WTC11 (cell line): ENCODE measurements at regions not wholly inside any gene's neighbourhood (a gene's known extent, or its start where the extent isn't known, plus 50 kb on each side); places are given as distances from the start of the nearest gene placed in this dataset.

Experiments used
- CBFB ChIP-seq: sonication (generic); formaldehyde crosslinking; IDR thresholded peaks from 2 replicates; pipeline ENCODE4 v1.8.1; 2022; ENCODE audit warnings: mild to moderate bottlenecking, low read depth, missing genetic modification reagents
- TF ChIP-seq, protein P1 (sequence below): fragments of 200-600 bp; IDR thresholded peaks from 2 replicates; pipeline ENCODE4 v1.8.0; 2022; ENCODE audit warnings: antibody characterized with exemption
- TF ChIP-seq, protein P2 (sequence below): sonication (generic); formaldehyde crosslinking; IDR thresholded peaks from 2 replicates; pipeline ENCODE4 v1.8.1; 2023; ENCODE audit warnings: mild to moderate bottlenecking, missing genetic modification reagents, borderline replicate concordance
- TF ChIP-seq, protein P3 (sequence below): sonication (generic); formaldehyde crosslinking; conservative IDR thresholded peaks from 2 replicates; pipeline ENCODE4 v1.8.1; 2022; ENCODE audit warnings: mild to moderate bottlenecking, missing genetic modification reagents

DNA sequence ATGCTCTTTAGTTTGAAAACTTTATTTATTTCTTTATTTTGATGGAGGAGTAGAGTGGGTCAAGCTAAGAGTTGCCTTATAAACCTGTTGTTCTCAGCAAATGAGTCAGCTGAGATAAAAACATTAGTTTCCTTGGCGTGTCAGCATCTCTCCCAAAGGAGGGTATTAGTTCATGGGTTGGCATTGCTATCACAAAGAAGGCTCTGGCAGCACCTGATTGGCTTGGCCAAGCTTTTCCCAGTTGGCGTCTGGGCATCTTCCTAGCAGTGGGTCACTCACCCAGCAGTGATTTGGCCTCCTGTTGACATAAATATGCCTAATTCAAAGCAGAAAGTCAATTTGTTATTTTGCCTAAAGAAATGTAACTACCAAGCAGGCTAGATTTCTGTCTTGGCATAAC is 200.7 kb upstream of the TNP1 start:
- TF ChIP-seq CBFB (CRISPR knock-in tag) = no peak
- TF ChIP-seq, protein P1, sequence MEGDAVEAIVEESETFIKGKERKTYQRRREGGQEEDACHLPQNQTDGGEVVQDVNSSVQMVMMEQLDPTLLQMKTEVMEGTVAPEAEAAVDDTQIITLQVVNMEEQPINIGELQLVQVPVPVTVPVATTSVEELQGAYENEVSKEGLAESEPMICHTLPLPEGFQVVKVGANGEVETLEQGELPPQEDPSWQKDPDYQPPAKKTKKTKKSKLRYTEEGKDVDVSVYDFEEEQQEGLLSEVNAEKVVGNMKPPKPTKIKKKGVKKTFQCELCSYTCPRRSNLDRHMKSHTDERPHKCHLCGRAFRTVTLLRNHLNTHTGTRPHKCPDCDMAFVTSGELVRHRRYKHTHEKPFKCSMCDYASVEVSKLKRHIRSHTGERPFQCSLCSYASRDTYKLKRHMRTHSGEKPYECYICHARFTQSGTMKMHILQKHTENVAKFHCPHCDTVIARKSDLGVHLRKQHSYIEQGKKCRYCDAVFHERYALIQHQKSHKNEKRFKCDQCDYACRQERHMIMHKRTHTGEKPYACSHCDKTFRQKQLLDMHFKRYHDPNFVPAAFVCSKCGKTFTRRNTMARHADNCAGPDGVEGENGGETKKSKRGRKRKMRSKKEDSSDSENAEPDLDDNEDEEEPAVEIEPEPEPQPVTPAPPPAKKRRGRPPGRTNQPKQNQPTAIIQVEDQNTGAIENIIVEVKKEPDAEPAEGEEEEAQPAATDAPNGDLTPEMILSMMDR = no peak
- TF ChIP-seq, protein P2, sequence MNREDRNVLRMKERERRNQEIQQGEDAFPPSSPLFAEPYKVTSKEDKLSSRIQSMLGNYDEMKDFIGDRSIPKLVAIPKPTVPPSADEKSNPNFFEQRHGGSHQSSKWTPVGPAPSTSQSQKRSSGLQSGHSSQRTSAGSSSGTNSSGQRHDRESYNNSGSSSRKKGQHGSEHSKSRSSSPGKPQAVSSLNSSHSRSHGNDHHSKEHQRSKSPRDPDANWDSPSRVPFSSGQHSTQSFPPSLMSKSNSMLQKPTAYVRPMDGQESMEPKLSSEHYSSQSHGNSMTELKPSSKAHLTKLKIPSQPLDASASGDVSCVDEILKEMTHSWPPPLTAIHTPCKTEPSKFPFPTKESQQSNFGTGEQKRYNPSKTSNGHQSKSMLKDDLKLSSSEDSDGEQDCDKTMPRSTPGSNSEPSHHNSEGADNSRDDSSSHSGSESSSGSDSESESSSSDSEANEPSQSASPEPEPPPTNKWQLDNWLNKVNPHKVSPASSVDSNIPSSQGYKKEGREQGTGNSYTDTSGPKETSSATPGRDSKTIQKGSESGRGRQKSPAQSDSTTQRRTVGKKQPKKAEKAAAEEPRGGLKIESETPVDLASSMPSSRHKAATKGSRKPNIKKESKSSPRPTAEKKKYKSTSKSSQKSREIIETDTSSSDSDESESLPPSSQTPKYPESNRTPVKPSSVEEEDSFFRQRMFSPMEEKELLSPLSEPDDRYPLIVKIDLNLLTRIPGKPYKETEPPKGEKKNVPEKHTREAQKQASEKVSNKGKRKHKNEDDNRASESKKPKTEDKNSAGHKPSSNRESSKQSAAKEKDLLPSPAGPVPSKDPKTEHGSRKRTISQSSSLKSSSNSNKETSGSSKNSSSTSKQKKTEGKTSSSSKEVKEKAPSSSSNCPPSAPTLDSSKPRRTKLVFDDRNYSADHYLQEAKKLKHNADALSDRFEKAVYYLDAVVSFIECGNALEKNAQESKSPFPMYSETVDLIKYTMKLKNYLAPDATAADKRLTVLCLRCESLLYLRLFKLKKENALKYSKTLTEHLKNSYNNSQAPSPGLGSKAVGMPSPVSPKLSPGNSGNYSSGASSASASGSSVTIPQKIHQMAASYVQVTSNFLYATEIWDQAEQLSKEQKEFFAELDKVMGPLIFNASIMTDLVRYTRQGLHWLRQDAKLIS (CRISPR knock-in tag) = no peak
- TF ChIP-seq, protein P3, sequence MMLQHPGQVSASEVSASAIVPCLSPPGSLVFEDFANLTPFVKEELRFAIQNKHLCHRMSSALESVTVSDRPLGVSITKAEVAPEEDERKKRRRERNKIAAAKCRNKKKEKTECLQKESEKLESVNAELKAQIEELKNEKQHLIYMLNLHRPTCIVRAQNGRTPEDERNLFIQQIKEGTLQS (CRISPR knock-in tag) = no peak
